ENCODE measurements at regions not wholly inside any gene's neighbourhood (a gene's known extent, or its start where the extent isn't known, plus 50 kb on each side); places are given as distances from the start of the nearest gene placed in this dataset.

DNA sequence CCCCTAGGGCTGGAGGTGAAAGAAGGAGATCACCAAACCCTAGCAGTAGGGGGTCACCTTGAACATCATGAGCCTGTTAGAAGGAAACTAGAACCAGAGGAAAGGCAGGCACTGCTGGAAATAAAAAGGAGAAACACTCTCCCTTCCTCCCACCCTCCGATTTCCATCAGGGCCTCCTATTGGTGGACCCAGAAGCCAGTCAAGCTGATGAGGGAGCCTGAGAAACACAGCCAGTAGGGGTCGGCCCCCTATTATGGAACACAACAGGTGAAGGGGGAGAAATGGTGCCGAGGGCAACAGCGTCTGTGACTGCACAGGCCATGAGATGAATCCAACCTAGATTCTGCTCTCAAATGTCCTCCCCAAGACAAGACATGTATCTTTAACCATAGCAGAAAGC, 156.1 kb upstream of the LRFN2 start:
- H3K4me3 ChIP-seq (replicated peaks in 1 of 2; ENCODE audit: low read depth in 1 of 2, low read length in 2 of 2), result no peak overlapping the region
- TF ChIP-seq SIN3A (IDR thresholded peaks at IDR 0.05; ENCODE audit: low read depth) (no peak), EZH2phosphoT487 (IDR thresholded peaks at IDR 0.05; ENCODE audit: borderline replicate concordance) (no peak), JUND (IDR thresholded peaks at IDR 0.05) (no peak), ZFX (IDR thresholded peaks at IDR 0.05) (no peak), RAD21 (IDR thresholded peaks at IDR 0.05; ENCODE audit: low read depth) (no peak), FOSL1 (IDR thresholded peaks at IDR 0.05; ENCODE audit: low read depth) (no peak), ZNF274 (IDR thresholded peaks at IDR 0.05; ENCODE audit: low read depth, low read length) (no peak), EGR1 (IDR thresholded peaks at IDR 0.05; ENCODE audit: low read depth) (no peak), SP1 (IDR thresholded peaks at IDR 0.05; ENCODE audit: low read depth) (no peak), SRF (IDR thresholded peaks at IDR 0.05; ENCODE audit: low read depth) (no peak), YY1 (IDR thresholded peaks at IDR 0.05; ENCODE audit: extremely low read depth, insufficient replicate concordance, low read depth, low read length) (no peak), ELF1 (IDR thresholded peaks at IDR 0.05; ENCODE audit: borderline replicate concordance, low read depth) (no peak), ZBTB33 (IDR thresholded peaks at IDR 0.05; ENCODE audit: extremely low read depth, insufficient replicate concordance, low read length) (no peak), CBX3 (IDR thresholded peaks at IDR 0.05; ENCODE audit: low read depth) (no peak), POLR2AphosphoS5 (IDR thresholded peaks at IDR 0.05; ENCODE audit: low read depth, low read length) (no peak), TCF7L2 (IDR thresholded peaks at IDR 0.05; ENCODE audit: borderline replicate concordance, extremely low read depth, insufficient read depth, insufficient read length) (no peak), CTCF (IDR thresholded peaks at IDR 0.05 in 2 of 3, conservative IDR thresholded peaks at IDR 0.05 in 1 of 3; ENCODE audit: borderline replicate concordance in 1 of 3, insufficient read depth in 1 of 3, low read depth in 2 of 3, low read length in 2 of 3) (no peak)
- TF ChIP-seq, protein P1, sequence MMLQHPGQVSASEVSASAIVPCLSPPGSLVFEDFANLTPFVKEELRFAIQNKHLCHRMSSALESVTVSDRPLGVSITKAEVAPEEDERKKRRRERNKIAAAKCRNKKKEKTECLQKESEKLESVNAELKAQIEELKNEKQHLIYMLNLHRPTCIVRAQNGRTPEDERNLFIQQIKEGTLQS (IDR thresholded peaks at IDR 0.05), result no peak
- H3K36me3 ChIP-seq (ENCODE audit: control insufficient read depth in 1 of 2, insufficient read depth in 2 of 2, low read length in 2 of 2), result no peaks in the 10 kb centered on the region
- peaks cover 32% of the 10 kb centered on the region for H3K27me3 ChIP-seq (ENCODE audit: insufficient read depth, low read length)
- DNase-seq (ENCODE audit: low read depth, low spot score) (no peak), ATAC-seq (peak; percentile 62)
- no peaks in the 10 kb centered on the region for H3K4me1 ChIP-seq (ENCODE audit: control insufficient read depth in 1 of 2, insufficient read depth in 2 of 2, low read length in 2 of 2)
- CTCF ChIA-PET, result no interaction called here
- H3K9me2 ChIP-seq (ENCODE audit: insufficient read depth), result no peaks in the 10 kb centered on the region
- POLR2A ChIA-PET, result no interaction called here
- H2AFZ ChIP-seq (ENCODE audit: low read depth, low read length, poor library complexity, severe bottlenecking), result no peak overlapping the region
- intact Hi-C loops (cut with micrococcal nuclease), result no loop called here
- BruUV-seq (replicated peaks), result no TSS peak
- no peak overlapping the region for H3K27ac ChIP-seq (ENCODE audit: low read depth, low read length)
- H3K4me2 ChIP-seq (ENCODE audit: low read length), result no peak overlapping the region
- H3K79me2 ChIP-seq (ENCODE audit: insufficient read depth, low read length), result no peaks in the 10 kb centered on the region
- H3K9me3 ChIP-seq (ENCODE audit: control insufficient read depth in 1 of 2, insufficient read depth in 1 of 2, low read depth in 1 of 2, low read length in 2 of 2), result no peaks in the 10 kb centered on the region
- RAD21 ChIA-PET (ENCODE audit: low non-redundant PET in 1 of 2, low total read pairs in 2 of 2, uncharacterized antibody in 2 of 2, unreplicated experiment in 2 of 2), result no interaction called here
- H3K9ac ChIP-seq (ENCODE audit: low read length), result no peak overlapping the region
- H4K20me1 ChIP-seq (ENCODE audit: insufficient read depth), result no peaks in the 10 kb centered on the region

Data from HCT116 (cell line).